Mononuclear cell (primary cell): ENCODE measurements at regions not wholly inside any gene's neighbourhood (a gene's known extent, or its start where the extent isn't known, plus 50 kb on each side); places are given as distances from the start of the nearest gene placed in this dataset.
"Not testable (repeated sequence)": the region's sequence is repeated elsewhere in the genome, so short reads cannot be mapped to it uniquely, and the experiment has no call there.

Source experiments
- H3K27me3 ChIP-seq: 2 replicates; pipeline ENCODE4 v1.6.0; 2011; ENCODE audit warnings: low read length, control low read depth; ENCODE audit not compliant: insufficient read depth
- H3K4me1 ChIP-seq: 2 replicates; pipeline ENCODE4 v1.5.1; 2011; ENCODE audit warnings: mild to moderate bottlenecking, low read length, control low read depth; ENCODE audit not compliant: insufficient read depth
- H3K4me3 ChIP-seq: 2 replicates; pipeline ENCODE4 v1.5.1; 2011; ENCODE audit warnings: mild to moderate bottlenecking, low read length, moderate library complexity
- H3K9me3 ChIP-seq: 2 replicates; pipeline ENCODE4 v1.5.1; 2011; ENCODE audit warnings: low read depth, mild to moderate bottlenecking, control low read depth, low read length

- peaks cover 28% of the 10 kb centered on the region for H3K4me1 ChIP-seq
- H3K27me3 ChIP-seq, result no peaks in the 10 kb centered on the region
- no peak overlapping the region for H3K4me3 ChIP-seq
- no peaks in the 10 kb centered on the region for H3K9me3 ChIP-seq
Observed at GRCh38 chr5:131107128-131107527, 57.9 kb downstream of the HINT1 start.

DNA sequence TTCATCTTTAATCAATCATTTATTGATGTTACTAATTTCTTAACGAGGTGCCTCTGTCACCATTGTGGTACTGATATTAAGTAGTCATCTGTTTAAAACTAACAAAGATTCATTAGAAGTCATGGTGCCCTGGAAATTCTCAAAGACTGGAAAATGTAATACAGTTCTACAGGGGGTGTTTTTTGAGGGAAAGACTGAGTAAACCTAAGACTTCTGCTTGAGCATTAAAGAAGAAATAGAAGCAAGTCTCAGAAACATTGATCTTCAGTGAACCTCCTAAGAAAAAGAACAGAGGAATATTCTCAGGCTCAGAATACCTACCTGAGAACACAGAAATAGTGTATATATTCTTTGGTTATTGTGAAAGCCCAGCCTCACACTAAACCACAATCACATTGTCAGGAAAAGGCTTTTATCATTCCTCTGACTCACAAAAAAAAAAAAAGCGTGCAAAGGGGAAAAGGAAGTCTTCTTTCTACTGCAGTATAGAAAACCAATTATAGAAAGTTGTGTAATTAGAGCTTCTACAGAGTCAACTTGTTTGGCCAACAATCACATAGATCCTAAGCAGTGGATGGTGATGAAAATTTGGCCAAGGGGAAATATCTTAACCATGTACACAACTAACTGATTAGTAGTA is 60.8 kb downstream of the HINT1 start:
- H3K4me3 ChIP-seq, result no peak overlapping the region
- H3K9me3 ChIP-seq, result no peaks in the 10 kb centered on the region
- peaks cover 2% of the 10 kb centered on the region for H3K27me3 ChIP-seq
- peaks cover 28% of the 10 kb centered on the region for H3K4me1 ChIP-seq

GRCh38 chr5:131096774-131097710 is 68.0 kb downstream of the HINT1 start:
- Histone ChIP-seq H3K9me3 (no peaks in the 10 kb centered on the region), H3K4me3 (no peak overlapping the region), H3K27me3 (peaks cover 2% of the 10 kb centered on the region), H3K4me1 (no peaks in the 10 kb centered on the region)

DNA sequence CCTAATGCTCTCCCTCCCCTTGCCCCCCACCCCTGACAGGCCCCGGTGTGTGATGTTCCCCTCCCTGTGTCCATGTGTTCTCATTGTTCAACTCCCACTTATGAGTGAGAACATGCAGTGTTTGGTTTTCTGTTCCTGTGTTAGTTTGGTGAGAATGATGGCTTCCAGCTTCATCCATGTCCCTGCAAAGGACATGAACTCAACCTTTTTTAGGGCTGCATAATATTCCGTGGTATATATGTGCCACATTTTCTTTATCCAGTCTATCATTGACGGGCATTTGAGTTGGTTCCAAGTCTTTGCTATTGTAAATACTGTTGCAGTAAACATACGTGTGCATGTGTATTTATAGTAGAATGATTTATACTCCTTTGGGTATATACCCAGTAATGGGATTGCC is 69.5 kb downstream of the HINT1 start:
- not testable (repeated sequence) for H3K27me3 ChIP-seq, H3K4me3 ChIP-seq, H3K4me1 ChIP-seq, H3K9me3 ChIP-seq

DNA sequence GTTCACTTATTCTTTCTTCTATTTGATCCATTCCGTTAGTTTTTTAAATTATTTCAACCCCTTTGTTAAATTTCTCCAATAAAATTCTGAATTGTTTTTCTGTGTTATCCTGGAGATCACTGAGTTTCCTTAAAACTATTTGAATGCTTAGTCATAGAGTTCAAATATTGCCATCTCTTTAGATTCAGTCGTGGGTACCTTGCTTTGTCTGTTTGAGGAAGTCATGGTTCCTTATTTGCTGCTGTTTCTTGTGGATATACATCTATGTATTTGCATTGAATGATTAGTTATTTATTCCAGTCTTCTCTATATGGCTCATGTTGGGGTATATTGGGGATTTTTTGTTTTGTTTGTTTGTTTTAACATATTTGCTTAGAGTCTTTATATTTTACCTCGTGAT is 80.6 kb downstream of the HINT1 start:
- no peaks in the 10 kb centered on the region for H3K4me1 ChIP-seq
- H3K4me3 ChIP-seq, result no peak overlapping the region
- H3K9me3 ChIP-seq, result no peaks in the 10 kb centered on the region
- H3K27me3 ChIP-seq, result no peaks in the 10 kb centered on the region

DNA sequence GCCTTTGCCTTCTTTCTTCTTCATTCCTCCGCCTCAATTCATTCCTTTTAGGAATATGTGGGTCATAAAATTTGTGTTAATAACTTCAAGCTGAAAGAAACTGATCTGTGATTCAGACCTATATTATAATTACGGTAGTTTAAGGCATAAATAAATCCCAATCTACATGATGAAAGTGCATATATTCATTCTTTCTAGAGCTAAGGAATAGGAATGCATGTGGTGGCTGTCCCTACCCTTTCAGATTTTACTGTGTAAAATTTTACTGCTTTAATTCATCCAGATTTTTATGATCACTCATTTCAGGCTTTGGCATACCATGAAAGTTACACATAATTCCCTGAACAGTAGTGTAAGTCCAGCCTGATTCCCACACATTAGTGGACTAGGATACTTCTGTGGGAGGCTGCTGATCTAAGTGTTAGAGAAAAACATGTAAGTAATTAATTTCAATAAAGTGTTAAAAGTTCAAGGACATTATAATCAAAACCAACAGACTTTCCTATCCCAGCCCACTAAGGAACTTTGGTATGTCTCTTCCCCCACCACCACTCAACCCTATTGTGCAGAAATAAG is 83.1 kb downstream of the HINT1 start:
- no peak overlapping the region for H3K4me3 ChIP-seq
- H3K9me3 ChIP-seq, result no peaks in the 10 kb centered on the region
- H3K4me1 ChIP-seq, result no peaks in the 10 kb centered on the region
- no peaks in the 10 kb centered on the region for H3K27me3 ChIP-seq

GRCh38 chr5:131081374-131081773 is 83.7 kb downstream of the HINT1 start:
- Histone ChIP-seq H3K9me3 (no peaks in the 10 kb centered on the region), H3K4me3 (no peak overlapping the region), H3K27me3 (no peaks in the 10 kb centered on the region), H3K4me1 (no peaks in the 10 kb centered on the region)

DNA sequence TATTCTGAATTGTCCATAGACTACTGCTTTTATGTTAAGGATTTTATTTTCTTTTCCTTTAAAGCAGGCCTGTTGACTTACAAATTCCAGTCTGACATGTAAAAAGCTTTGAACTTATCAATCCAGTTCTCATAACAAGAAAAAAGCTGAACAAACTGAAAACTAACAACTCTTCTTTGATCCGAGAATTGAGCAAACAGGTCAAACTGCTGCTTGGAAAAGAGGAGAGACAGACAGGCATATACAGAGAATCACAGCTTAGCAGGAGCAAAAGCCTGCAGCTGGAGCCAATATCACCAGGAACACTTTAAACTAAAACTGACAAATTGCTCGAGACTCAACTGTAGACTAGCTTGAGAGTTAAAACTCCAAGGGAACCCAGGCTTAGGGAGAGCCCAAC is 85.8 kb downstream of the HINT1 start:
- Histone ChIP-seq H3K4me1 (no peaks in the 10 kb centered on the region), H3K27me3 (no peaks in the 10 kb centered on the region), H3K9me3 (no peaks in the 10 kb centered on the region), H3K4me3 (no peak overlapping the region)

DNA sequence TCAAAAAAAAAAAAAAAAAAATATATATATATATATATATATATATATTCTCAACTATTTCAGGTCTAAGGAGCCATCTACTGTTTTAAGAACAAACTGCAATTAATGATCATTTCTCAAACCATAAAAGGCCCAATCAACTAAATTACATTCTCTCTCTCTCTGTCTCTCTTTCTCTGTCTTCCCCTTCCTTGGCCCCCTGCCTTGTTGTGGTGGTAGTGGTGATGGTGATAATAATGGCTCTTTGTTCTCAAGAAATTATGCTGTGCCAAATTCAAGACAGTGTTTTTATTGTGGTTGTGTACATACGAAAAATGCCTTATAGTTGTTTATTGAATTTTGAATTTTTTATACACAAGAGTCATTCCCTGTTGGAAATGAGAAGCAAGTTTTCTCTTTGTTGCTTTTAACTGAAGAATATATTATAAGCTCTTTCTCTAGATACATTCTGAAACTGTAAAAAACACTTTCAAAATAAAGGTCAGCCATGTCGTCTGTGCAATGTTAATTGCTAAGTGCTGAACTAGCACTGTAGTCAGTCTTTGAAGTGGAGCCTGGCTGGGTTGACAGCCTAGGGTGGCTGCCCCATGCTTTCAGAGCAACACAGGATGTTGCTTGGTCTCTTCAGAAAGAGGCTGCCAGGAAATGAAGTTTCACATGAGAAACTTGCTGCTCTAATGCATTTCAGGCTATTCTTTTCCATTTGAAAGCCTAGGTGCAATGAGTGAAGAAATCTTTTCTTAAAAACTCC is 96.0 kb downstream of the HINT1 start:
- no peak overlapping the region for H3K4me3 ChIP-seq
- peaks cover 11% of the 10 kb centered on the region for H3K9me3 ChIP-seq
- peaks cover 59% of the 10 kb centered on the region for H3K4me1 ChIP-seq
- H3K27me3 ChIP-seq, result no peaks in the 10 kb centered on the region

DNA sequence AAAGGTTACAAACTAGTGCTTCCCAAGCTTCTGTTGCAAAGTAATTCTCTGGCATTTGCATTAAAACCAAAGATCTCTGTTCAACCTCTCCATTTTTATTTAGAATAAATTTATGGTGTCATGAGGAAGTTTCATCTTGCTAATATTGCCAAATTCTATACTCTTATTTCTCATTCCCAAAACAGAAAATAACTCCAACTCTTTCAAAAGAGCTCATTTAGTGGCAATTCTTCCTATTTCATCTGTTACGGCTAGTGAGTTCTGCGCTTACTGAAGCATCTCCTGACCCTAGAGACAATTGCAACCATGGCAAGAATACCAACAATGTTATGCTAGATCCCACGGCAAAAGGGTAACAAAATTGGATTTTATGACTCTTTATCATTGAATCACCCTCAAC is 97.0 kb downstream of the HINT1 start:
- Histone ChIP-seq H3K27me3 (no peaks in the 10 kb centered on the region), H3K4me1 (peaks cover 59% of the 10 kb centered on the region), H3K4me3 (no peak overlapping the region), H3K9me3 (peaks cover 11% of the 10 kb centered on the region)

GRCh38 chr5:131067636-131068035 is 97.4 kb downstream of the HINT1 start:
- no peak overlapping the region for H3K4me3 ChIP-seq
- no peaks in the 10 kb centered on the region for H3K27me3 ChIP-seq
- H3K9me3 ChIP-seq, result peaks cover 11% of the 10 kb centered on the region
- peaks cover 59% of the 10 kb centered on the region for H3K4me1 ChIP-seq

- peaks cover 58% of the 10 kb centered on the region for H3K4me1 ChIP-seq
- no peak overlapping the region for H3K4me3 ChIP-seq
- H3K27me3 ChIP-seq, result no peaks in the 10 kb centered on the region
- H3K9me3 ChIP-seq, result peaks cover 11% of the 10 kb centered on the region
Observed at GRCh38 chr5:131064669-131065371, 100.2 kb downstream of the HINT1 start.

GRCh38 chr5:131042021-131042789 is 122.9 kb downstream of the HINT1 start:
- Histone ChIP-seq H3K4me3 (no peak overlapping the region), H3K4me1 (no peaks in the 10 kb centered on the region), H3K9me3 (peaks cover 10% of the 10 kb centered on the region), H3K27me3 (no peaks in the 10 kb centered on the region)

DNA sequence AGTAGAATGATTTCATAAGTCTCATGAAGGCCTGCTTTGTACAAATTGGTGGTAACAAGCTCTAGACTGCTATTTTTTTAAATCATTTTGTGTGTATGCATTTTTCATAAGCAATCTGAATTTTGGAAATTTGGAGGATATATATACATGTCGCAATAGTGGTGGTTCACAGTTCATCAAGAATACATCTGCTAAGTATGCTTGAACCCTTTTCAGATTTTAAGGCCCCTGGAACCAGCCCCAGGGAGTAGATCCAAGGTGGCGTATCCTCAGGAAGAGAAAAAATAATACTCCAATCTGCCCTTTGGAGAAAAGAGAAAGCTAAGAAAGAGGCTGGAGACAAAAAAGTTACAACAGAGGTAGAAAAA is 141.6 kb downstream of the HINT1 start:
- no peak overlapping the region for H3K4me3 ChIP-seq
- H3K4me1 ChIP-seq, result peaks cover 3% of the 10 kb centered on the region

More for the DNA sequence above, 141.6 kb downstream of the HINT1 start:
- no peaks in the 10 kb centered on the region for H3K27me3 ChIP-seq
- no peaks in the 10 kb centered on the region for H3K9me3 ChIP-seq
